HEK293 (cell line): ENCODE measurements at regions not wholly inside any gene's neighbourhood (a gene's known extent, or its start where the extent isn't known, plus 50 kb on each side); places are given as distances from the start of the nearest gene placed in this dataset.

Experiments
- HOXD13 ChIP-seq: sonication (generic); formaldehyde crosslinking; IDR thresholded peaks from 2 replicates; pipeline ENCODE4 v1.8.0; 2022; ENCODE audit warnings: missing genetic modification reagents, borderline replicate concordance
- TCF7L2 ChIP-seq: IDR thresholded peaks from 2 replicates; pipeline ENCODE4 v1.6.1; 2011; ENCODE audit warnings: low read depth, mild to moderate bottlenecking, inconsistent platforms, low read length, moderate library complexity, borderline replicate concordance
- TRIM28 ChIP-seq: IDR thresholded peaks from 2 replicates; pipeline ENCODE4 v1.6.1; 2011; ENCODE audit warnings: low read length, control low read depth, borderline replicate concordance
- ZBTB21 ChIP-seq: fragments of 450-650 bp; formaldehyde crosslinking; IDR thresholded peaks from 2 replicates; pipeline ENCODE4 v1.5.1; 2017; ENCODE audit warnings: missing biosample characterization, missing genetic modification characterization
- ZNF175 ChIP-seq: fragments of 450-650 bp; formaldehyde crosslinking; IDR thresholded peaks from 2 replicates; pipeline ENCODE4 v1.5.1; 2016; ENCODE audit warnings: missing biosample characterization, missing genetic modification characterization
- ZNF324 ChIP-seq: fragments of 450-650 bp; formaldehyde crosslinking; IDR thresholded peaks from 2 replicates; pipeline ENCODE4 v1.5.1; 2016; ENCODE audit warnings: missing biosample characterization, missing genetic modification characterization
- ZNF624 ChIP-seq: fragments of 450-650 bp; formaldehyde crosslinking; IDR thresholded peaks from 2 replicates; pipeline ENCODE4 v1.5.1; 2017; ENCODE audit warnings: missing biosample characterization, missing genetic modification characterization
- TF ChIP-seq, protein P1 (sequence below): fragments of 450-650 bp; formaldehyde crosslinking; IDR thresholded peaks from 2 replicates; pipeline ENCODE4 v1.5.1; 2016; ENCODE audit warnings: missing biosample characterization, missing genetic modification characterization
- TF ChIP-seq, protein P2 (sequence below): fragments of 450-650 bp; formaldehyde crosslinking; IDR thresholded peaks from 2 replicates; pipeline ENCODE4 v1.5.1; 2016; ENCODE audit warnings: missing biosample characterization, missing genetic modification characterization
- TF ChIP-seq, protein P3 (sequence below): IDR thresholded peaks from 2 replicates; pipeline ENCODE4 v1.6.1; 2011; ENCODE audit warnings: mild to moderate bottlenecking, low read depth, low read length, borderline replicate concordance

DNA sequence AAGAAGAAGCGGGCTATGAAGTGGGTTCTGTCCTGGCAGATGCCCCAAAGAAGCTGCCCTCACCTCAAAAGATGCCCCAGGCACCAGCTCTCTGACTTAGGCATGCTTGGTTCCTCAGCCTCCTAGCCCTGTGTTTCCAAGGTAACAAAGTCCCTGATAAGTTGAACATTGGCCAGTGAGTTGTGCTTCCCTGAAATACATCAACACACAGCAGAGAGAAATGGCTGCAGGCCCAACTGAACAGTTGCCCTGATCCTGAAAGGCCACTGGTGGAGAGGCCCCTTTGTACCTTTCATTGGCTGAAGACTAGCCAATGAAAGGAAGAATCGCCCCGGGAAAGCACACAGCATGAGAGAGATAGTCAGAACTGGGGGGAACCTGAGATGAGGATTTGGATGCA lies 169.9 kb upstream of the CTNNB1 start:
- TF ChIP-seq, protein P1, sequence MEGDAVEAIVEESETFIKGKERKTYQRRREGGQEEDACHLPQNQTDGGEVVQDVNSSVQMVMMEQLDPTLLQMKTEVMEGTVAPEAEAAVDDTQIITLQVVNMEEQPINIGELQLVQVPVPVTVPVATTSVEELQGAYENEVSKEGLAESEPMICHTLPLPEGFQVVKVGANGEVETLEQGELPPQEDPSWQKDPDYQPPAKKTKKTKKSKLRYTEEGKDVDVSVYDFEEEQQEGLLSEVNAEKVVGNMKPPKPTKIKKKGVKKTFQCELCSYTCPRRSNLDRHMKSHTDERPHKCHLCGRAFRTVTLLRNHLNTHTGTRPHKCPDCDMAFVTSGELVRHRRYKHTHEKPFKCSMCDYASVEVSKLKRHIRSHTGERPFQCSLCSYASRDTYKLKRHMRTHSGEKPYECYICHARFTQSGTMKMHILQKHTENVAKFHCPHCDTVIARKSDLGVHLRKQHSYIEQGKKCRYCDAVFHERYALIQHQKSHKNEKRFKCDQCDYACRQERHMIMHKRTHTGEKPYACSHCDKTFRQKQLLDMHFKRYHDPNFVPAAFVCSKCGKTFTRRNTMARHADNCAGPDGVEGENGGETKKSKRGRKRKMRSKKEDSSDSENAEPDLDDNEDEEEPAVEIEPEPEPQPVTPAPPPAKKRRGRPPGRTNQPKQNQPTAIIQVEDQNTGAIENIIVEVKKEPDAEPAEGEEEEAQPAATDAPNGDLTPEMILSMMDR (tag by site-specific recombination), result no peak
- TF ChIP-seq TCF7L2 (no peak), TRIM28 (no peak), ZNF624 (tag by site-specific recombination) (no peak), ZNF324 (no peak), HOXD13 (CRISPR knock-in tag) (no peak), ZBTB21 (tag by site-specific recombination) (no peak), ZNF175 (tag by site-specific recombination) (no peak)
- TF ChIP-seq, protein P2, sequence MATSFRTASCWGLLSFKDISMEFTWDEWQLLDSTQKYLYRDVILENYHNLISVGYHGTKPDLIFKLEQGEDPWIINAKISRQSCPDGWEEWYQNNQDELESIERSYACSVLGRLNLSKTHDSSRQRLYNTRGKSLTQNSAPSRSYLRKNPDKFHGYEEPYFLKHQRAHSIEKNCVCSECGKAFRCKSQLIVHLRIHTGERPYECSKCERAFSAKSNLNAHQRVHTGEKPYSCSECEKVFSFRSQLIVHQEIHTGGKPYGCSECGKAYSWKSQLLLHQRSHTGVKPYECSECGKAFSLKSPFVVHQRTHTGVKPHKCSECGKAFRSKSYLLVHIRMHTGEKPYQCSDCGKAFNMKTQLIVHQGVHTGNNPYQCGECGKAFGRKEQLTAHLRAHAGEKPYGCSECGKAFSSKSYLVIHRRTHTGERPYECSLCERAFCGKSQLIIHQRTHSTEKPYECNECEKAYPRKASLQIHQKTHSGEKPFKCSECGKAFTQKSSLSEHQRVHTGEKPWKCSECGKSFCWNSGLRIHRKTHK (tag by site-specific recombination), result no peak
- TF ChIP-seq, protein P3, sequence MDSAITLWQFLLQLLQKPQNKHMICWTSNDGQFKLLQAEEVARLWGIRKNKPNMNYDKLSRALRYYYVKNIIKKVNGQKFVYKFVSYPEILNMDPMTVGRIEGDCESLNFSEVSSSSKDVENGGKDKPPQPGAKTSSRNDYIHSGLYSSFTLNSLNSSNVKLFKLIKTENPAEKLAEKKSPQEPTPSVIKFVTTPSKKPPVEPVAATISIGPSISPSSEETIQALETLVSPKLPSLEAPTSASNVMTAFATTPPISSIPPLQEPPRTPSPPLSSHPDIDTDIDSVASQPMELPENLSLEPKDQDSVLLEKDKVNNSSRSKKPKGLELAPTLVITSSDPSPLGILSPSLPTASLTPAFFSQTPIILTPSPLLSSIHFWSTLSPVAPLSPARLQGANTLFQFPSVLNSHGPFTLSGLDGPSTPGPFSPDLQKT, result no peak
